HTR-8/SVneo (cell line): ENCODE measurements at regions not wholly inside any gene's neighbourhood (a gene's known extent, or its start where the extent isn't known, plus 50 kb on each side); places are given as distances from the start of the nearest gene placed in this dataset.
"Not testable (repeated sequence)": the region's sequence is repeated elsewhere in the genome, so short reads cannot be mapped to it uniquely, and the experiment has no call there.

Experiments
- DNase-seq: peaks from one replicate; pipeline ENCODE4 v3.0.0; 2011; ENCODE audit warnings: low spot score, mixed read lengths; ENCODE audit not compliant: insufficient read length
- FAIRE-seq: peaks from 2 replicates; lab custom pipeline; 2011; peaks lifted over from hg19 to GRCh38; lab: Jason Lieb, UNC

GRCh38 chr10:57141708-57142107 lies 780.6 kb upstream of the ZWINT start:
- no peak for FAIRE-seq
- no peak for DNase-seq

DNA sequence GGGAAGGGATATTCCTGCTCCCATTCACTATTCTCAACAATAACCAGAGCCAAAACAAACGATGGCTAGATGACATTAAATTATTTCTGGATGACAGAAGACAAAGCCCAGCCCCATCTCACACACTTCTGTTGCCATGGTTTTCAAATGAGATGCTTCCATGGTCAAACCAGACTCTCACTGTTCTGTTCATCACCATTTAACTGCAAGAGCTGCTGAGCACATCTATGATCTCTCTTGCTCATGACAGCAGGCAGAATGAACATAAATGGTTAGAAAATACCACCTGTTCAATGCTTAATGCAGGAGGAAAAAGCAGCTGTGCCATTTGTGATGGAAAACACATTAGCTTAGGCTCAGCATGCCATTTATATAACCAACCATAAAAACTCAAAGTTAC lies 758.6 kb upstream of the ZWINT start:
- DNase-seq (no peak), FAIRE-seq (no peak)

DNA sequence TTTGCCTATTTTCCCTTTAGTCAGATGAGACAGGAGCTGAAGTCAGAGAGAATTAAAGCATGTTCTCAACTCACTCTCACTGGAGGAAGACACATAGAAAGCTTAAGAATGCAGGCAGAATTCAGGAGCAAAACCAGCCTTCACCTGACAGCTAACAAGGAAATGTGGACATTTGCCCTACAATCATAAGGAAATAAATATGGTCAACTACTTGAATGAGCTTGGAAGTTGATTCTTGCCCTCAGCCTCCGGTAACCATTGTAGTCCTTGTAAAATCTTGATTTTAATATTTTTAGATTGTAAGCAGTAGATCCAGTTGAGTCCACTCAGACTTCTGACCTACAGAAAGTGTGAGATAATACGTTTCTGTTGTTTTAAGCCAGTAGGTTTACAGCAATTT lies 752.5 kb upstream of the ZWINT start:
- DNase-seq (no peak), FAIRE-seq (no peak)

DNA sequence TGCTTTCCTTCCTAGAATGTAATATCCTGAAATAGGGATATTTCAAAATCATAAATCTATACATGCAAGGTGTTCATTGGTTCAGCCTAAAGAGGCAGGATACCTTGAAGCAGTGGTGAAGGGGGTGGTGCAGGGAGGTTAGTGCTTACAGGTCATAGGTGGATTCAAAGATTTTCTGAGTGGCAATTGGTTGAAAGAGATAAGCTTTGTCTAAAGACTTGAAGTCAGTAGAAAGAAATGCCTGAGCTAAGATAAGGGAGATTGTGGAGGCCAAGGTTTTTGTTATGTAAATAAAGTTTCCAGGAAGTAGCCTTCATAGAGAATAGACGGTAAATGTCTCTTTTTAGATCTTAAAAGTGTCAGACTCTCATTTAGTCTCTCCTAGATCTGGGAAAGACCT lies 741.2 kb upstream of the ZWINT start:
- DNase-seq (no peak), FAIRE-seq (no peak)

DNA sequence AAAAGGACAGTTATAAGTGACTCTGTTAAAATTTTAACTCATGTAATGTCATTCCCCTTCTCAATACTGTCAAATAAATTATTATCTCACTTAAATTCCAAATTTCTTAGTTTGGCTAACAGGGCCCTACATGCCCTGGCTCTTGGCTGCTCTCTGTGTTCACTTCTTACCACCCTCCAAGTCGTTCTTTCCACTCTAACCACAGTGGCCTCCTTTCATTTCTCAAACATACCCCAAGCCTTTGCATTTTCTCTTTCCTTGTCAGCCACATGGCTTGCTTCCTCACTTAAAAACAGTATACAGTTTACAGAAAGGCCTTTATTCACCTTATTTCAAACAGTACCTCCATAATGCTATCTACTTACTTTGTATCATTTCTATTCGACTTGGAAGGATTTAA lies 737.1 kb upstream of the ZWINT start:
- DNase-seq, result no peak
- FAIRE-seq, result no peak

- DNase-seq, result no peak
- FAIRE-seq, result no peak
These were observed 735.0 kb upstream of the ZWINT start for GRCh38 chr10:57096044-57096443.

- FAIRE-seq, result no peak
- no peak for DNase-seq
These were observed 733.9 kb upstream of the ZWINT start for GRCh38 chr10:57094965-57095364.

DNA sequence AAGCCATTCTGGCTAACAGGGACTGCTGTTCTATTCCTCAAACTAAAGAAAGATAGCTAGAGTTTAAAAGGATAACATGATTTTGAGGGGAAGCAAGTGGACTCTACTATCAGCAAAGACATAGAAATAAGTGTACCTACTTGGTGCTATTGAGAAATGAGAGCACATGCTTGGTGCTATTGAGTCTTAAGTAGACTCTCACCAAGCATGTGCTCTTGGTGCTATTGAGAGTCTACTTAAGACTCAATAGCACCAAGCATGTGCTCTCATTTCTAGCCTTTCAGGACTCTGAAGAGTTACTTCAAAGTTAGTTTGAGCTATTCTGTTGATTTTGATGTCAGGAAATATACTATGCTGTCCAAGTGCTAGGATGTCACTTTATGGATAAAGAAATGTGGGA lies 733.0 kb upstream of the ZWINT start:
- DNase-seq, result no peak
- FAIRE-seq, result no peak

DNA sequence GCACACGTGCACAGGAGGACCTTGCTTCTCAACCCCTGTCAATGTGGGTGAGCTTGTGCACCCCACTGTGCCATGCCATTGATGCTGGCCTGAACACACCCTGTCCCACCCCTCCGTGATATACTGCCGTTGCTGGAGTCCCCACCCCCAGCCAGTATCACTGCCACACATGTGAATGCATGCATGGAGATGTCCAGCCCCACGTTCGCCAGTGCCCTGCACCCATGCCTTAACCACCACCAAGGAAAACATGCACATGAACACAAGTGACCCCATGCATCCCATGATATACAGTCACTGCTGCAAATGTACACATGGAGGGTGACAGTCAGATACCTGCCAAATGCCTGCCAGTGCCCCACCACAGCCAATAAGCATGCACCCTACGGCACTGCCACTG lies 692.5 kb upstream of the ZWINT start:
- no peak for FAIRE-seq

DNA sequence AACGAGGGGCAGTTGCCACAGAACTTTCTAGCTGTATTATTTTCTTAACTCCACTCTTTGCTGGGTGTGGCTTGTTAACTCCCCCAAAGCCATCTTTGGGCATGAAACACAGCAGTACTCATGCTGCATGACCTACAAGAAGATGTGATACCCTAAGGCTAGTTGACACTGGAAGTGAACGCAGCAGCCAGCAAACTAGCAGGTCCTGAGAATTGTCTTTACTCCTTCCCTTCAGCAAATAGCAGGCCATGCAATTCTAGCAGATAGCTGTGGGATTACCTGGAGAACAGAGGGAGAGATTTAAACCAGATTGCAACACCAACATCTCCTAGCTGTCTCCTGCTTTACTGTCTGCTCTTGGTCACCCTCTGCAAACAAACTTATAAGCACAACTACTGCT lies 688.0 kb upstream of the ZWINT start:
- FAIRE-seq, result no peak
- DNase-seq, result no peak

More for the DNA sequence above, 692.5 kb upstream of the ZWINT start:
- no peak for DNase-seq

GRCh38 chr10:57038531-57038930 lies 677.5 kb upstream of the ZWINT start:
- DNase-seq, result no peak

GRCh38 chr10:57035310-57035709 lies 674.3 kb upstream of the ZWINT start:
- FAIRE-seq, result no peak
- DNase-seq, result no peak

More at GRCh38 chr10:57038531-57038930, 677.5 kb upstream of the ZWINT start:
- no peak for FAIRE-seq

- DNase-seq, FAIRE-seq: not testable (repeated sequence)
These were observed 671.2 kb upstream of the ZWINT start for GRCh38 chr10:57032301-57032700.

- FAIRE-seq (no peak), DNase-seq (no peak)
These were observed 670.3 kb upstream of the ZWINT start for GRCh38 chr10:57031346-57031745.

DNA sequence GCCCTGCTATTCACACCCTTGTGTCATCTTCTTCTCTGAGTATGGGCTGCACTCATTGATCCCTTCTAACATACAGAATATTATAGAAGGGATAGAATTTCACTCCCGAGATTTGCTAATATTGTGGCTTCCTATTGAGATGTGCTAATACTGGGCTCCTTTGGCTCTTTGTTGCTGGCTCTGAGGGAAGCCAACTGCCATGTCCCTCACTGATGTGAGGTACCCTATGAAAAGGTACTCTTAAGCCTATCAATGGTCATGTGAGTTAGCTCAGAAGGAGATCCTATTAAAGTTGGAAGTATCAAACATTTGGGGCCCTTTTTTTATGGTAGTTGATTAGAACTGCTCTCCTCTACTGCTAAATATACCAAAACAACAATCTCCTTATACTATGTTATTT lies 665.2 kb upstream of the ZWINT start:
- DNase-seq, result no peak
- no peak for FAIRE-seq

- FAIRE-seq (no peak), DNase-seq (no peak)
These were observed 662.6 kb upstream of the ZWINT start for GRCh38 chr10:57023626-57024025.

GRCh38 chr10:57018452-57018851 lies 657.4 kb upstream of the ZWINT start:
- DNase-seq, result no peak
- no peak for FAIRE-seq

DNA sequence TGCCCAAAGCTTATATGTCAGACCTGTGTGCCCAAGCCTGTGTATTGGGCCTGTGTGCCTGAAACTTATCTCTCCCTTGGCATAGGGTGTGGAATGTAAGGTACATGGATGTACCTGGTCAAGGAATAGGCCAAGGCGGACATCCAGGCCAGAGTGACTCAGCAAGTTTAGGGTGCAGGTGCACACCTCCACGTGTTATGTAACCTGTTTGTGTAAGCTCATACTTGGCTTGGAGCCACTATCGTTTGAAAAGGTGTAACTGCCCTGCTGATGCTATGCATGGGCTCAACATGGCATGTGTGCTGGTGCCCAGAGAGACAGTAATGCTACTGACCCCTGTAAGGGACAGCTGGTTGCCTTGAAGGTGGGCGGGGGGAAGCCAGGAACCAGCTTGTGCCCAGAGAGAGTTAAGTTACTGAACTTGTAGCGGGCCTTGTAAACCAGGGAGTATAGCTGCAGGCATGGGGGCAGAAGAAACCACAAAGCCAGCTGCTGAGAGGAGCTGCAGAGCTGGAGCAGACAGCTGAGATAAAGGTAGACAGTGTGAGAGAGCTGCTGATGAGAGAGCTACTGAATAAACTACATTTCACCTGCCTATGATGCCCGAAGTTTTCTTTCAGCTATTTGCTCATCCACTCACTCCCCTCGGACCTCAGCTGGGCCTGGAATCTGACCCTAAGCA lies 656.4 kb upstream of the ZWINT start:
- DNase-seq (no peak), FAIRE-seq (no peak)

GRCh38 chr10:57015595-57016318 lies 654.7 kb upstream of the ZWINT start:
- no peak for FAIRE-seq

GRCh38 chr10:57015187-57015586 lies 654.1 kb upstream of the ZWINT start:
- FAIRE-seq (no peak), DNase-seq (no peak)

More at GRCh38 chr10:57015595-57016318, 654.7 kb upstream of the ZWINT start:
- DNase-seq, result no peak

- FAIRE-seq, result no peak
These were observed 653.7 kb upstream of the ZWINT start for GRCh38 chr10:57014758-57015157.

DNA sequence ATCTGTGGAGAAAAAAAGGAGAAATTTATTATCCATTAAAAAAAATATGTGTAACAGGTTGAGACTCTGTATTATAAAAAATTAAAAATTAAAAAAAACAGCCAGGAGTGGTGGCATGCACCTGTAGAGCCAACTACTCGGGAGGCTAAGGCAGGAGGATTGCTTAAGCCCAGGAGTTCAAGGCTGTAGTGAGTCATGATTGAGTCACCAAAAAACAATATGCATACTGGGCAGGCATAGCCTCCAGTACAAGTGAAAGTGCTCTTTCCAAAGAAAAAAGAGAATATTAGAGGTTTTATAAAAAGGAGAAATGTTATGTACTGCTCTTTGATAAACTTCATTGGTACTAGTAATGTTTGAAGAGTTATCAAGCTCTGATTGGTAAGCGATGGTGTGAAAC lies 647.1 kb upstream of the ZWINT start:
- DNase-seq, result no peak
- FAIRE-seq, result no peak

More at GRCh38 chr10:57014758-57015157, 653.7 kb upstream of the ZWINT start:
- DNase-seq, result no peak
